HepG2 (cell line): ENCODE measurements at regions not wholly inside any gene's neighbourhood (a gene's known extent, or its start where the extent isn't known, plus 50 kb on each side); places are given as distances from the start of the nearest gene placed in this dataset.

Source experiments
- ATAC-seq: fragments of 200-7000 bp; cut with Tn5 transposase; 3 replicates; pipeline ENCODE4 v1.9.1; 2020; ENCODE audit warnings: mild to moderate bottlenecking, moderate library complexity
- BruUV-seq: library from RNA; stranded (reverse); fragments of 400-500 nt; replicated peaks from 2 replicates; lab custom pipeline; 2021; lab: Mats Ljungman, UMichigan
- CTCF ChIA-PET: fragments of 300-600 bp; formaldehyde crosslinking; extraction: SDS; loops from one replicate; lab custom pipeline; 2021; ENCODE audit warnings: low total read pairs, inconsistent platforms, low intra/inter-chr PET ratio; lab: Yijun Ruan, JAX
- POLR2A ChIA-PET: fragments of 350-600 bp; sonication (Branson Sonifier 250); formaldehyde crosslinking; loops from one replicate; lab custom pipeline; 2020; ENCODE audit warnings: antibody characterized with exemption, inconsistent platforms; lab: Yijun Ruan, JAX
- DNase-seq: peaks from one replicate; pipeline ENCODE4 v3.0.0-alpha.2; 2015; ENCODE audit warnings: low spot score
- FAIRE-seq: peaks from 3 replicates; lab custom pipeline; 2011; peaks lifted over from hg19 to GRCh38; lab: Jason Lieb, UNC
- H2AFZ ChIP-seq: one replicate; pipeline ENCODE4 v1.6.1; 2011; ENCODE audit warnings: low read length, inconsistent platforms
- H3K27ac ChIP-seq: fragments of 300-600 bp; 3 replicates; pipeline ENCODE4 v1.8.0; 2011; ENCODE audit warnings: mixed run types, mild to moderate bottlenecking, mixed read lengths, low read length, inconsistent platforms; ENCODE audit not compliant: insufficient read depth; ENCODE audit errors: extremely low read length
- H3K27me3 ChIP-seq, 2 experiments: fragments of 200-600 bp in 1 of 2; 2 replicates in 1 of 2; 3 replicates in 1 of 2; pipeline versions ENCODE4 v1.6.0 to v1.8.0; 2011; ENCODE audit warnings: low read length in 2 of 2, mild to moderate bottlenecking in 2 of 2, moderate library complexity in 2 of 2, inconsistent platforms in 1 of 2; ENCODE audit not compliant: insufficient read depth in 2 of 2, control insufficient read depth in 1 of 2
- H3K36me3 ChIP-seq, 2 experiments: fragments of 200-600 bp in 1 of 2; replicated peaks in 1 of 2; 2 replicates in 1 of 2; 3 replicates in 1 of 2; pipeline versions ENCODE4 v1.5.1 to v1.8.0; 2011; ENCODE audit warnings: low read length in 2 of 2, inconsistent platforms in 1 of 2; ENCODE audit not compliant: insufficient read depth in 2 of 2, control insufficient read depth in 1 of 2
- H3K4me1 ChIP-seq: 2 replicates; pipeline ENCODE4 v1.5.1; 2012; ENCODE audit warnings: low read length, inconsistent platforms; ENCODE audit not compliant: insufficient read depth
- H3K4me2 ChIP-seq: 2 replicates; pipeline ENCODE4 v1.6.0; 2011; ENCODE audit warnings: low read depth, low read length, inconsistent platforms
- H3K4me3 ChIP-seq, 3 experiments: fragments of 200-600 bp in 1 of 3; sonication (generic), shearing (Covaris generic) in 1 of 3; replicated peaks in 1 of 3; 2 replicates each; pipeline ENCODE4 v1.5.1; 2011 to 2016; ENCODE audit warnings: low read length in 3 of 3, inconsistent platforms in 2 of 3, low read depth in 2 of 3, mild to moderate bottlenecking in 2 of 3, control low read depth in 1 of 3, mixed read lengths in 1 of 3; ENCODE audit not compliant: insufficient read depth in 1 of 3
- H3K79me2 ChIP-seq: one replicate; pipeline ENCODE4 v1.6.1; 2011; ENCODE audit warnings: low read length, inconsistent platforms; ENCODE audit not compliant: insufficient read depth
- H3K9ac ChIP-seq: 2 replicates; pipeline ENCODE4 v1.6.0; 2011; ENCODE audit warnings: mild to moderate bottlenecking, low read depth, low read length, inconsistent platforms; ENCODE audit not compliant: insufficient read depth
- H3K9me3 ChIP-seq: 2 replicates; pipeline ENCODE4 v1.5.1; 2012; ENCODE audit warnings: mild to moderate bottlenecking, low read length
- H4K20me1 ChIP-seq: 2 replicates; pipeline ENCODE4 v1.6.0; 2011; ENCODE audit warnings: inconsistent platforms, mild to moderate bottlenecking, low read length, moderate library complexity; ENCODE audit not compliant: insufficient read depth
- CAMTA2 ChIP-seq: sonication (generic); formaldehyde crosslinking; IDR thresholded peaks from 2 replicates; pipeline ENCODE4 v1.4.0; 2020; ENCODE audit warnings: mild to moderate bottlenecking, missing genetic modification reagents, borderline replicate concordance
- HNRNPH1 ChIP-seq: fragments of 200-400 bp; formaldehyde crosslinking; optimal IDR thresholded peaks from 2 replicates; pipeline ENCODE3; 2017; ENCODE audit warnings: mild to moderate bottlenecking, low read depth, low read length
- ZNF878 ChIP-seq: sonication (generic); formaldehyde crosslinking; IDR thresholded peaks from 2 replicates; pipeline ENCODE4 v1.8.1; 2023; ENCODE audit warnings: mild to moderate bottlenecking, missing genetic modification reagents, moderate library complexity
- WGBS: methylation state at CpG from one replicate; pipeline ENCODE4 v1.1.6; 2017; ENCODE audit warnings: low lambda C conversion rate; 5-methylcytosine and 5-hydroxymethylcytosine counted together
- in situ Hi-C: cut with HindIII; loops from 2 replicates; pipeline ENCODE4 v1.10.0; 2017; ENCODE audit warnings: low pct_unique_long_range_greater_than_20kb; ENCODE audit not compliant: extremely low pct_ligation_motif_present
- intact Hi-C: fragments of 100-400 bp; cut with micrococcal nuclease; formaldehyde crosslinking; loops from one replicate; pipeline ENCODE4 v1.10.0; 2022; ENCODE audit not compliant: unreplicated experiment

GRCh38 chr13:84651705-84652104, 769.4 kb upstream of the SLITRK1 start:
- Histone ChIP-seq H3K4me1 (no peaks in the 10 kb centered on the region), H3K27ac (no peak overlapping the region), H3K79me2 (no peaks in the 10 kb centered on the region), H3K9ac (no peak overlapping the region), H3K9me3 (no peaks in the 10 kb centered on the region), H3K4me3 (no peak overlapping the region), H3K4me2 (no peak overlapping the region), H3K36me3 (no peaks in the 10 kb centered on the region), H3K27me3 (no peaks in the 10 kb centered on the region), H2AFZ (peak overlapping the region; percentile 11), H4K20me1 (no peaks in the 10 kb centered on the region)
- ChIA-PET CTCF (no interaction called here), POLR2A (no interaction called here)
- in situ Hi-C loops (no loop called here), intact Hi-C loops (no loop called here)
- no peak for DNase-seq
- FAIRE-seq, result no peak
- no peak for ATAC-seq
- no TSS peak for BruUV-seq
- TF ChIP-seq CAMTA2 (CRISPR knock-in tag), result no peak
- WGBS, result 37% methylated on average over 3 of the region's 3 CpGs

GRCh38 chr13:84651288-84651687, 769.0 kb upstream of the SLITRK1 start:
- DNase-seq, result peak; percentile 33
- Histone ChIP-seq H4K20me1 (no peaks in the 10 kb centered on the region), H2AFZ (peak overlapping the region; percentile 11), H3K4me1 (no peaks in the 10 kb centered on the region), H3K79me2 (no peaks in the 10 kb centered on the region), H3K9ac (no peak overlapping the region), H3K4me3 (no peak overlapping the region), H3K27ac (no peak overlapping the region), H3K36me3 (no peaks in the 10 kb centered on the region), H3K9me3 (no peaks in the 10 kb centered on the region), H3K4me2 (no peak overlapping the region), H3K27me3 (no peaks in the 10 kb centered on the region)
- ATAC-seq, result peak; percentile 64
- FAIRE-seq, result no peak
- CTCF ChIA-PET, result no interaction called here
- intact Hi-C loops (no loop called here), in situ Hi-C loops (no loop called here)
- POLR2A ChIA-PET, result no interaction called here
- BruUV-seq, result no TSS peak
- TF ChIP-seq ZNF878 (CRISPR knock-in tag) (no peak), HNRNPH1 (no peak)
- 0% methylated on average over 5 of the region's 5 CpGs for WGBS
